Esophagus squamous epithelium (tissue), 4 donors: ENCODE measurements at regions not wholly inside any gene's neighbourhood (a gene's known extent, or its start where the extent isn't known, plus 50 kb on each side); places are given as distances from the start of the nearest gene placed in this dataset.

Experiments
- CTCF ChIP-seq, 6 experiments: fragments of 450-650 bp in 4 of 6; fragments of 200-600 bp in 2 of 6; sonication (generic) in 2 of 6; IDR thresholded peaks; one replicate each; pipeline ENCODE4 v1.5.1; 2016 to 2019; ENCODE audit warnings: antibody characterized with exemption in 6 of 6, mild to moderate bottlenecking in 4 of 6, moderate library complexity in 4 of 6
- POLR2A ChIP-seq, 4 donors: fragments of 450-650 bp; IDR thresholded peaks; one replicate each; pipeline ENCODE4 v1.6.1; 2017; ENCODE audit warnings: antibody characterized with exemption in 4 of 4, mild to moderate bottlenecking in 4 of 4, moderate library complexity in 3 of 4

GRCh38 chrX:10045327-10046000 lies 78.3 kb downstream of the CLDN34 start:
- TF ChIP-seq POLR2A (IDR thresholded peaks at IDR 0.05) (no peak), CTCF (IDR thresholded peaks at IDR 0.05) (no peak)
